LoVo (cell line): ENCODE measurements at regions not wholly inside any gene's neighbourhood (a gene's known extent, or its start where the extent isn't known, plus 50 kb on each side); places are given as distances from the start of the nearest gene placed in this dataset.
A peak's percentile ranks its signal among the peaks of the same experiment; 100 is the strongest.
"Not testable (repeated sequence)": the region's sequence is repeated elsewhere in the genome, so short reads cannot be mapped to it uniquely, and the experiment has no call there.

ENCODE experiments used
- DNase-seq: peaks from one replicate; pipeline ENCODE4 v3.0.0-alpha.2; 2016; ENCODE audit warnings: low spot score

GRCh38 chr13:90453342-90453741, 894.1 kb upstream of the MIR17HG start:
- no peak for DNase-seq

GRCh38 chr13:90454002-90454636, 893.4 kb upstream of the MIR17HG start:
- DNase-seq = no peak

- DNase-seq = no peak
Observed at GRCh38 chr13:90455067-90455466, 892.4 kb upstream of the MIR17HG start.

GRCh38 chr13:90455823-90456222, 891.7 kb upstream of the MIR17HG start:
- DNase-seq = no peak

- DNase-seq = no peak
Observed at GRCh38 chr13:90461398-90461797, 886.1 kb upstream of the MIR17HG start.

- DNase-seq = no peak
Observed at GRCh38 chr13:90477216-90477615, 870.3 kb upstream of the MIR17HG start.

GRCh38 chr13:90483906-90484305, 863.6 kb upstream of the MIR17HG start:
- no peak for DNase-seq

- peak; percentile 47 for DNase-seq
Observed at GRCh38 chr13:90485436-90485835, 862.1 kb upstream of the MIR17HG start.

GRCh38 chr13:90492872-90493271, 854.6 kb upstream of the MIR17HG start:
- DNase-seq = no peak

- no peak for DNase-seq
Observed at GRCh38 chr13:90493667-90494066, 853.8 kb upstream of the MIR17HG start.

- DNase-seq = not testable (repeated sequence)
Observed at GRCh38 chr13:90494849-90495248, 852.6 kb upstream of the MIR17HG start.

- DNase-seq = no peak
Observed at GRCh38 chr13:90498096-90498495, 849.4 kb upstream of the MIR17HG start.

GRCh38 chr13:90498816-90499215, 848.7 kb upstream of the MIR17HG start:
- DNase-seq = no peak

- no peak for DNase-seq
Observed at GRCh38 chr13:90500569-90500968, 846.9 kb upstream of the MIR17HG start.

GRCh38 chr13:90502153-90502552, 845.3 kb upstream of the MIR17HG start:
- no peak for DNase-seq

- DNase-seq = peak; percentile 1
Observed at GRCh38 chr13:90502762-90503161, 844.7 kb upstream of the MIR17HG start.

GRCh38 chr13:90510319-90510718, 837.2 kb upstream of the MIR17HG start:
- DNase-seq = no peak

GRCh38 chr13:90511903-90512302, 835.6 kb upstream of the MIR17HG start:
- DNase-seq = no peak

- not testable (repeated sequence) for DNase-seq
Observed at GRCh38 chr13:90514712-90515111, 832.8 kb upstream of the MIR17HG start.

GRCh38 chr13:90518417-90518816, 829.1 kb upstream of the MIR17HG start:
- no peak for DNase-seq

GRCh38 chr13:90519157-90519556, 828.3 kb upstream of the MIR17HG start:
- DNase-seq = no peak

GRCh38 chr13:90526711-90527110, 820.8 kb upstream of the MIR17HG start:
- DNase-seq = no peak

GRCh38 chr13:90531744-90532143, 815.7 kb upstream of the MIR17HG start:
- no peak for DNase-seq

GRCh38 chr13:90532861-90533492, 814.5 kb upstream of the MIR17HG start:
- no peak for DNase-seq
